PFSK-1 (cell line): ENCODE measurements at regions not wholly inside any gene's neighbourhood (a gene's known extent, or its start where the extent isn't known, plus 50 kb on each side); places are given as distances from the start of the nearest gene placed in this dataset.

Experiments used
- FOXP2 ChIP-seq: optimal IDR thresholded peaks from 2 replicates; pipeline ENCODE3; 2011; ENCODE audit warnings: borderline replicate concordance, control low read depth, inconsistent platforms; ENCODE audit not compliant: insufficient read depth; ENCODE audit errors: extremely low read length, extremely low read depth
- POLR2AphosphoS5 ChIP-seq: IDR thresholded peaks from 2 replicates; pipeline ENCODE4 v1.6.1; 2012; ENCODE audit warnings: low read depth, mild to moderate bottlenecking, control low read depth, low read length, moderate library complexity
- TAF1 ChIP-seq: IDR thresholded peaks from 2 replicates; pipeline ENCODE4 v1.6.1; 2012; ENCODE audit warnings: low read length, control low read depth, borderline replicate concordance; ENCODE audit not compliant: insufficient read depth

DNA sequence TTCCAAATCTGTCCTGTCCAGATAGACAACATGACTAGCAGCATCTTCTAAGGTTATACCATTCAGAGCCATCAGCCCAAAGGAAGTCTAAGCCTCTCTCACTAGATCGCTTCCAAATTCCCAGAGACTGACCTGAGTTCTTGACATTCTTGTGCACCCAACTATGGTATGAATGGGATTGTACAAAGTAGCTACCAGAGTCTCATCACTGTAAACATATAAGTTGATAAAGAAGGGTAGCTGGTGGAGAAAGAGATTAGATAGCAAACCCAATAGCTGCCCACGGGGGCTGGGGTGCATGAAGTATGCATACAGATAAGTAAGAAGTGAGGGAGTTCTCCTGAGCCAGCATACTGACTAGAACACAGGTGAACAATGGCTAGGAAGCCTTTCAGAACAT, 180.0 kb downstream of the PLPP3 start:
- TF ChIP-seq TAF1 (no peak), POLR2AphosphoS5 (no peak), FOXP2 (no peak)
